B cell (primary cell): ENCODE measurements at regions not wholly inside any gene's neighbourhood (a gene's known extent, or its start where the extent isn't known, plus 50 kb on each side); places are given as distances from the start of the nearest gene placed in this dataset.

Experiments
- CTCF ChIP-seq: fragments of 200-600 bp; IDR thresholded peaks from one replicate; pipeline ENCODE4 v1.8.0; 2022; ENCODE audit warnings: antibody characterized with exemption, mild to moderate bottlenecking
- EZH2 ChIP-seq: IDR thresholded peaks from 2 replicates; pipeline ENCODE4 v1.6.1; 2012; ENCODE audit warnings: borderline replicate concordance, low read depth, mild to moderate bottlenecking, moderate library complexity, low read length; ENCODE audit not compliant: insufficient read depth, poor library complexity, severe bottlenecking

- no peak for TF ChIP-seq CTCF
- no peak for TF ChIP-seq EZH2
Observed at GRCh38 chrY:13790108-13790793, 86.6 kb downstream of the TMSB4Y start.
